DND-41 (cell line): ENCODE measurements at regions not wholly inside any gene's neighbourhood (a gene's known extent, or its start where the extent isn't known, plus 50 kb on each side); places are given as distances from the start of the nearest gene placed in this dataset.

Source experiments
- ATAC-seq: fragments of 200-7000 bp; cut with Tn5 transposase; 3 replicates; pipeline ENCODE4 v1.9.1; 2021; ENCODE audit warnings: low read depth; ENCODE audit not compliant: insufficient read depth
- DNase-seq: peaks from one replicate; pipeline ENCODE4 v3.0.0-alpha.2; 2020
- H2AFZ ChIP-seq: 2 replicates; pipeline ENCODE4 v1.6.0; 2012; ENCODE audit warnings: low read depth, low read length
- H3K27ac ChIP-seq: 2 replicates; pipeline ENCODE4 v1.5.1; 2012; ENCODE audit warnings: low read length, inconsistent platforms
- H3K27me3 ChIP-seq: fragments of 200-600 bp; sonication (generic); 2 replicates; pipeline ENCODE4 v1.6.0; 2012; ENCODE audit warnings: low read length, mild to moderate bottlenecking, inconsistent platforms; ENCODE audit not compliant: insufficient read depth, poor library complexity
- H3K36me3 ChIP-seq: 2 replicates; pipeline ENCODE4 v1.5.1; 2012; ENCODE audit warnings: low read length, inconsistent platforms; ENCODE audit not compliant: insufficient read depth
- H3K4me1 ChIP-seq: 2 replicates; pipeline ENCODE4 v1.5.1; 2012; ENCODE audit warnings: mild to moderate bottlenecking, low read length; ENCODE audit not compliant: insufficient read depth
- H3K4me2 ChIP-seq: 2 replicates; pipeline ENCODE4 v1.6.0; 2012; ENCODE audit warnings: mild to moderate bottlenecking, moderate library complexity, low read length, inconsistent platforms; ENCODE audit not compliant: insufficient read depth
- H3K4me3 ChIP-seq, 2 experiments: fragments of 200-600 bp in 1 of 2; shearing (Covaris generic) in 1 of 2; 2 replicates each; pipeline ENCODE4 v1.5.1; 2012 to 2016; ENCODE audit warnings: inconsistent platforms in 2 of 2, low read length in 2 of 2, mild to moderate bottlenecking in 2 of 2, low read depth in 1 of 2, moderate library complexity in 1 of 2
- H3K79me2 ChIP-seq: 2 replicates; pipeline ENCODE4 v1.6.0; 2012; ENCODE audit warnings: low read length, inconsistent platforms; ENCODE audit not compliant: insufficient read depth
- H3K9ac ChIP-seq: 2 replicates; pipeline ENCODE4 v1.6.0; 2012; ENCODE audit warnings: low read depth, mild to moderate bottlenecking, inconsistent platforms, low read length, moderate library complexity
- H3K9me3 ChIP-seq: 2 replicates; pipeline ENCODE4 v1.5.1; 2012; ENCODE audit warnings: low read length, moderate library complexity, mild to moderate bottlenecking, inconsistent platforms; ENCODE audit not compliant: insufficient read depth, severe bottlenecking
- H4K20me1 ChIP-seq: 2 replicates; pipeline ENCODE4 v1.6.0; 2012; ENCODE audit warnings: low read length; ENCODE audit not compliant: insufficient read depth
- CTCF ChIP-seq: IDR thresholded peaks from 2 replicates; pipeline ENCODE4 v1.5.1; 2012; ENCODE audit warnings: borderline replicate concordance, low read length, moderate library complexity, mild to moderate bottlenecking; ENCODE audit not compliant: poor library complexity, severe bottlenecking; ENCODE audit errors: extremely low read depth
- EZH2 ChIP-seq: IDR thresholded peaks from 3 replicates; pipeline ENCODE4 v1.6.1; 2012; ENCODE audit warnings: borderline replicate concordance, low read depth, mild to moderate bottlenecking, moderate library complexity, low read length, inconsistent platforms; ENCODE audit not compliant: severe bottlenecking

GRCh38 chr2:62382122-62382521 is 123.9 kb downstream of the TMEM17 start:
- Histone ChIP-seq H3K27me3 (no peaks in the 10 kb centered on the region), H3K4me1 (no peaks in the 10 kb centered on the region), H3K27ac (no peak overlapping the region), H3K9me3 (peaks cover 3% of the 10 kb centered on the region), H4K20me1 (no peaks in the 10 kb centered on the region), H3K36me3 (no peaks in the 10 kb centered on the region), H3K4me2 (no peak overlapping the region), H3K9ac (no peak overlapping the region), H3K79me2 (no peaks in the 10 kb centered on the region), H3K4me3 (no peak overlapping the region), H2AFZ (no peak overlapping the region)
- no peak for ATAC-seq
- DNase-seq: no peak
- no peak for TF ChIP-seq CTCF
- no peak for TF ChIP-seq EZH2

- H3K4me1 ChIP-seq: no peaks in the 10 kb centered on the region
- H3K36me3 ChIP-seq: no peaks in the 10 kb centered on the region
- TF ChIP-seq EZH2 (no peak), CTCF (no peak)
- H3K9ac ChIP-seq: no peak overlapping the region
- DNase-seq: no peak
- H3K79me2 ChIP-seq: no peaks in the 10 kb centered on the region
- no peak overlapping the region for H3K4me3 ChIP-seq
- no peak overlapping the region for H3K4me2 ChIP-seq
- no peak overlapping the region for H3K27ac ChIP-seq
- no peaks in the 10 kb centered on the region for H4K20me1 ChIP-seq
- H3K9me3 ChIP-seq: peaks cover 3% of the 10 kb centered on the region
- ATAC-seq: no peak
- H3K27me3 ChIP-seq: no peaks in the 10 kb centered on the region
- no peak overlapping the region for H2AFZ ChIP-seq
Measured at GRCh38 chr2:62381656-62382055, 124.3 kb downstream of the TMEM17 start.

- Histone ChIP-seq H4K20me1 (no peaks in the 10 kb centered on the region), H3K4me3 (no peak overlapping the region), H3K9ac (no peak overlapping the region), H3K4me2 (no peak overlapping the region), H3K27me3 (no peaks in the 10 kb centered on the region), H3K9me3 (no peaks in the 10 kb centered on the region), H3K36me3 (no peaks in the 10 kb centered on the region), H3K79me2 (no peaks in the 10 kb centered on the region), H2AFZ (no peak overlapping the region), H3K4me1 (no peaks in the 10 kb centered on the region), H3K27ac (no peak overlapping the region)
- ATAC-seq: no peak
- no peak for TF ChIP-seq CTCF
- TF ChIP-seq EZH2: no peak
- no peak for DNase-seq
Measured at GRCh38 chr2:62379566-62379965, 126.4 kb downstream of the TMEM17 start.

- peaks cover 6% of the 10 kb centered on the region for H3K9me3 ChIP-seq
- no peak overlapping the region for H3K4me3 ChIP-seq
- ATAC-seq: no peak
- no peak for DNase-seq
- H3K4me1 ChIP-seq: no peaks in the 10 kb centered on the region
- H3K36me3 ChIP-seq: no peaks in the 10 kb centered on the region
- H3K27me3 ChIP-seq: no peaks in the 10 kb centered on the region
- H3K4me2 ChIP-seq: no peak overlapping the region
- H3K9ac ChIP-seq: no peak overlapping the region
- TF ChIP-seq CTCF (no peak), EZH2 (no peak)
- no peaks in the 10 kb centered on the region for H3K79me2 ChIP-seq
- H2AFZ ChIP-seq: no peak overlapping the region
- no peaks in the 10 kb centered on the region for H4K20me1 ChIP-seq
- H3K27ac ChIP-seq: no peak overlapping the region
Measured at GRCh38 chr2:62375113-62375420, 130.9 kb downstream of the TMEM17 start.
